Mesenchymal stem cell (in vitro differentiated cells and primary cell): ENCODE measurements at regions not wholly inside any gene's neighbourhood (a gene's known extent, or its start where the extent isn't known, plus 50 kb on each side); places are given as distances from the start of the nearest gene placed in this dataset.

Experiments
- DNase-seq: peaks from one replicate; pipeline ENCODE4 v3.0.0-alpha.2; 2013
- H2AFZ ChIP-seq: one replicate; pipeline ENCODE4 v1.6.1; 2013; ENCODE audit warnings: low read depth, mild to moderate bottlenecking, control low read depth, inconsistent platforms, low read length, moderate library complexity
- H2AK5ac ChIP-seq: 2 replicates; pipeline ENCODE4 v1.6.1; 2013; ENCODE audit warnings: low read length, moderate library complexity, mild to moderate bottlenecking, inconsistent platforms; ENCODE audit not compliant: severe bottlenecking
- H2BK120ac ChIP-seq: one replicate; pipeline ENCODE4 v1.6.1; 2013; ENCODE audit warnings: low read depth, mild to moderate bottlenecking, inconsistent platforms, low read length, moderate library complexity
- H2BK12ac ChIP-seq, 2 experiments: one replicate each; pipeline ENCODE4 v1.6.1; 2013; ENCODE audit warnings: inconsistent platforms in 2 of 2, low read length in 2 of 2, mild to moderate bottlenecking in 2 of 2, moderate library complexity in 2 of 2, control low read depth in 1 of 2
- H2BK15ac ChIP-seq: one replicate; pipeline ENCODE4 v1.6.1; 2013; ENCODE audit warnings: mild to moderate bottlenecking, low read depth, inconsistent platforms; ENCODE audit not compliant: poor library complexity, severe bottlenecking
- H2BK5ac ChIP-seq: 2 replicates; pipeline ENCODE4 v1.6.1; 2013; ENCODE audit warnings: low read depth, mild to moderate bottlenecking, low read length, control low read depth, inconsistent platforms; ENCODE audit not compliant: poor library complexity, severe bottlenecking
- H3K14ac ChIP-seq, 2 experiments: one replicate each; pipeline ENCODE4 v1.6.1; 2013; ENCODE audit warnings: inconsistent platforms in 2 of 2, low read length in 2 of 2, control low read depth in 1 of 2, mild to moderate bottlenecking in 1 of 2, moderate library complexity in 1 of 2
- H3K18ac ChIP-seq, 2 experiments: one replicate each; pipeline ENCODE4 v1.6.1; 2013; ENCODE audit warnings: inconsistent platforms in 2 of 2, low read length in 2 of 2, control low read depth in 1 of 2, low read depth in 1 of 2, mild to moderate bottlenecking in 1 of 2
- H3K23ac ChIP-seq, 2 experiments: one replicate each; pipeline ENCODE4 v1.6.1; 2013; ENCODE audit warnings: inconsistent platforms in 2 of 2, low read length in 2 of 2, mild to moderate bottlenecking in 2 of 2, moderate library complexity in 2 of 2, control low read depth in 1 of 2
- H3K27ac ChIP-seq: 2 replicates; pipeline ENCODE4 v1.5.1; 2013; ENCODE audit warnings: mild to moderate bottlenecking, moderate library complexity, low read length, control low read depth, inconsistent platforms; ENCODE audit not compliant: poor library complexity, severe bottlenecking
- H3K27me3 ChIP-seq, 2 experiments: 2 replicates each; pipeline versions ENCODE4 v1.6.1 to v1.7.0; 2013; ENCODE audit warnings: low read length in 2 of 2, mild to moderate bottlenecking in 2 of 2, moderate library complexity in 2 of 2, control low read depth in 1 of 2, inconsistent platforms in 1 of 2; ENCODE audit not compliant: control insufficient read depth in 1 of 2, insufficient read depth in 1 of 2
- H3K36me3 ChIP-seq, 2 experiments: 2 replicates each; pipeline versions ENCODE4 v1.6.1 to v1.7.0; 2013; ENCODE audit warnings: low read length in 2 of 2, control low read depth in 1 of 2, inconsistent platforms in 1 of 2, low read depth in 1 of 2, mild to moderate bottlenecking in 1 of 2; ENCODE audit not compliant: insufficient read depth in 2 of 2, control insufficient read depth in 1 of 2
- H3K4ac ChIP-seq, 2 experiments: one replicate each; pipeline ENCODE4 v1.6.1; 2013; ENCODE audit warnings: inconsistent platforms in 2 of 2, low read length in 2 of 2, mild to moderate bottlenecking in 2 of 2, moderate library complexity in 2 of 2, control low read depth in 1 of 2, low read depth in 1 of 2
- H3K4me1 ChIP-seq: 2 replicates; pipeline ENCODE4 v1.6.1; 2013; ENCODE audit warnings: low read depth, low read length, control low read depth; ENCODE audit not compliant: control insufficient read depth, insufficient read depth
- H3K4me2 ChIP-seq: 2 replicates; pipeline ENCODE4 v1.6.1; 2013; ENCODE audit warnings: low read length, mild to moderate bottlenecking, inconsistent platforms; ENCODE audit not compliant: poor library complexity, severe bottlenecking
- H3K4me3 ChIP-seq, 2 experiments: 2 replicates each; pipeline versions ENCODE4 v1.5.1 to v1.7.0; 2013; ENCODE audit warnings: low read length in 2 of 2, mild to moderate bottlenecking in 2 of 2, control low read depth in 1 of 2, low read depth in 1 of 2; ENCODE audit not compliant: insufficient read depth in 1 of 2
- H3K79me1 ChIP-seq: replicated peaks from 2 replicates; pipeline ENCODE4 v1.6.1; 2013; ENCODE audit warnings: mild to moderate bottlenecking, control low read depth, low read length, inconsistent platforms; ENCODE audit not compliant: poor library complexity, severe bottlenecking
- H3K9ac ChIP-seq: 2 replicates; pipeline ENCODE4 v1.7.0; 2013; ENCODE audit warnings: mild to moderate bottlenecking, low read length, moderate library complexity
- H3K9me3 ChIP-seq: 2 replicates; pipeline ENCODE4 v1.7.0; 2013; ENCODE audit warnings: mild to moderate bottlenecking, low read length; ENCODE audit not compliant: control insufficient read depth
- H4K8ac ChIP-seq: one replicate; pipeline ENCODE4 v1.6.1; 2013; ENCODE audit warnings: inconsistent platforms, mild to moderate bottlenecking, low read length, moderate library complexity
- H4K91ac ChIP-seq: one replicate; pipeline ENCODE4 v1.6.1; 2013; ENCODE audit warnings: mild to moderate bottlenecking, low read length, inconsistent platforms
- WGBS: methylation state at CpG from one replicate; pipeline ENCODE4 v1.1.7; 2013; ENCODE audit warnings: mixed read lengths; 5-methylcytosine and 5-hydroxymethylcytosine counted together

- Histone ChIP-seq H2AK5ac (no peak overlapping the region), H2BK120ac (no peak overlapping the region), H3K23ac (no peak overlapping the region), H3K79me1 (no peaks in the 10 kb centered on the region), H3K9me3 (no peaks in the 10 kb centered on the region), H3K4me2 (no peak overlapping the region), H2AFZ (no peak overlapping the region), H3K36me3 (no peaks in the 10 kb centered on the region), H4K8ac (no peak overlapping the region), H3K9ac (no peak overlapping the region), H3K4me1 (no peaks in the 10 kb centered on the region), H3K27me3 (peaks cover 0 to 3% of the 10 kb centered on the region in 2 experiments), H3K27ac (no peak overlapping the region), H2BK12ac (no peak overlapping the region), H2BK5ac (no peak overlapping the region), H3K4ac (no peak overlapping the region), H4K91ac (no peak overlapping the region), H3K4me3 (no peak overlapping the region), H3K18ac (no peak overlapping the region), H2BK15ac (no peak overlapping the region), H3K14ac (no peak overlapping the region)
- DNase-seq: no peak
- WGBS: 80% methylated on average over 1 of the region's 2 CpGs
Observed at GRCh38 chr18:45402485-45403056, 212.7 kb upstream of the SLC14A2 start.

GRCh38 chr18:45403341-45404049 lies 211.8 kb upstream of the SLC14A2 start:
- Histone ChIP-seq H2BK15ac (no peak overlapping the region), H3K4me1 (no peaks in the 10 kb centered on the region), H4K8ac (no peak overlapping the region), H3K18ac (no peak overlapping the region), H2BK5ac (no peak overlapping the region), H3K14ac (no peak overlapping the region), H3K27me3 (peaks cover 0 to 3% of the 10 kb centered on the region in 2 experiments), H3K4me2 (no peak overlapping the region), H3K4me3 (no peak overlapping the region), H3K9ac (no peak overlapping the region), H2BK120ac (no peak overlapping the region), H2AFZ (no peak overlapping the region), H4K91ac (no peak overlapping the region), H3K23ac (no peak overlapping the region), H2BK12ac (no peak overlapping the region), H2AK5ac (no peak overlapping the region), H3K27ac (no peak overlapping the region), H3K9me3 (no peaks in the 10 kb centered on the region), H3K36me3 (no peaks in the 10 kb centered on the region), H3K79me1 (no peaks in the 10 kb centered on the region), H3K4ac (no peak overlapping the region)
- no peak for DNase-seq
- 91% methylated on average over 2 of the region's 2 CpGs for WGBS

GRCh38 chr18:45408218-45408617 lies 207.1 kb upstream of the SLC14A2 start:
- Histone ChIP-seq H2BK12ac (no peak overlapping the region), H2BK15ac (no peak overlapping the region), H2AK5ac (no peak overlapping the region), H3K4me3 (no peak overlapping the region), H3K9me3 (no peaks in the 10 kb centered on the region), H2BK120ac (no peak overlapping the region), H3K4me2 (no peak overlapping the region), H3K4me1 (no peaks in the 10 kb centered on the region), H3K36me3 (no peaks in the 10 kb centered on the region), H3K23ac (no peak overlapping the region), H3K79me1 (no peaks in the 10 kb centered on the region), H3K4ac (no peak overlapping the region), H3K27ac (no peak overlapping the region), H4K8ac (no peak overlapping the region), H4K91ac (no peak overlapping the region), H3K14ac (no peak overlapping the region), H2BK5ac (no peak overlapping the region), H2AFZ (no peak overlapping the region), H3K27me3 (no peaks in the 10 kb centered on the region), H3K9ac (no peak overlapping the region), H3K18ac (no peak overlapping the region)
- DNase-seq: no peak
- WGBS: no CpG with 5 or more reads among the region's 1 CpG

GRCh38 chr18:45409971-45410370 lies 205.3 kb upstream of the SLC14A2 start:
- Histone ChIP-seq H4K8ac (no peak overlapping the region), H2BK12ac (no peak overlapping the region), H3K36me3 (no peaks in the 10 kb centered on the region), H2AK5ac (no peak overlapping the region), H3K79me1 (no peaks in the 10 kb centered on the region), H3K27ac (no peak overlapping the region), H2BK120ac (no peak overlapping the region), H3K18ac (no peak overlapping the region), H3K27me3 (no peaks in the 10 kb centered on the region), H3K4me1 (no peaks in the 10 kb centered on the region), H3K9me3 (no peaks in the 10 kb centered on the region), H3K23ac (no peak overlapping the region), H3K4me3 (no peak overlapping the region), H4K91ac (no peak overlapping the region), H3K4me2 (no peak overlapping the region), H2BK15ac (no peak overlapping the region), H3K9ac (no peak overlapping the region), H3K14ac (no peak overlapping the region), H2AFZ (no peak overlapping the region), H2BK5ac (no peak overlapping the region), H3K4ac (no peak overlapping the region)
- DNase-seq: no peak
- WGBS: 95% methylated on average over 4 of the region's 7 CpGs
